IMR-90 (cell line): ENCODE measurements at regions not wholly inside any gene's neighbourhood (a gene's known extent, or its start where the extent isn't known, plus 50 kb on each side); places are given as distances from the start of the nearest gene placed in this dataset.

Experiments
- ATAC-seq: fragments of 200-7000 bp; cut with Tn5 transposase; 2 replicates; pipeline ENCODE4 v1.9.1; 2020; ENCODE audit warnings: low read depth, mild to moderate bottlenecking, moderate library complexity
- BruUV-seq: library from RNA; stranded (reverse); fragments of 400-500 nt; replicated peaks from 2 replicates; lab custom pipeline; 2021; lab: Mats Ljungman, UMichigan
- CTCF ChIA-PET: fragments of 300-600 bp; formaldehyde crosslinking; extraction: SDS; loops from one replicate; lab custom pipeline; 2021; ENCODE audit warnings: antibody characterized with exemption; lab: Yijun Ruan, JAX
- POLR2A ChIA-PET: fragments of 300-600 bp; sonication (Branson Sonifier 250); formaldehyde crosslinking; loops from one replicate; lab custom pipeline; 2022; ENCODE audit warnings: antibody characterized with exemption; ENCODE audit not compliant: unreplicated experiment; lab: Charles Lee
- DNase-seq: peaks from one replicate; pipeline ENCODE4 v3.0.0; 2013
- H2AFZ ChIP-seq: replicated peaks from 2 replicates; pipeline ENCODE3; 2013; ENCODE audit warnings: low read length, mild to moderate bottlenecking; ENCODE audit not compliant: poor library complexity
- H2AK5ac ChIP-seq: 2 replicates; pipeline ENCODE4 v1.6.1; 2013; ENCODE audit warnings: low read depth, low read length, inconsistent platforms
- H2AK9ac ChIP-seq: replicated peaks from 2 replicates; pipeline ENCODE3; 2013; ENCODE audit warnings: mild to moderate bottlenecking, low read depth, low read length, moderate library complexity; ENCODE audit not compliant: poor library complexity
- H2BK120ac ChIP-seq: 2 replicates; pipeline ENCODE4 v1.6.1; 2013; ENCODE audit warnings: low read depth, low read length, inconsistent platforms
- H2BK15ac ChIP-seq: 3 replicates; pipeline ENCODE4 v1.6.1; 2013; ENCODE audit warnings: low read depth, low read length, inconsistent platforms
- H2BK20ac ChIP-seq: 2 replicates; pipeline ENCODE4 v1.6.1; 2013; ENCODE audit warnings: low read depth, mild to moderate bottlenecking, inconsistent platforms, low read length, moderate library complexity
- H2BK5ac ChIP-seq: 2 replicates; pipeline ENCODE4 v1.6.1; 2013; ENCODE audit warnings: mild to moderate bottlenecking, low read depth, low read length, inconsistent platforms; ENCODE audit not compliant: poor library complexity, severe bottlenecking
- H3K14ac ChIP-seq: replicated peaks from 2 replicates; pipeline ENCODE4 v1.6.1; 2013; ENCODE audit warnings: low read depth, low read length, inconsistent platforms
- H3K18ac ChIP-seq: 2 replicates; pipeline ENCODE4 v1.6.1; 2013; ENCODE audit warnings: low read depth, low read length, control low read depth
- H3K23ac ChIP-seq: 2 replicates; pipeline ENCODE4 v1.6.1; 2013; ENCODE audit warnings: low read depth, low read length, inconsistent platforms
- H3K27ac ChIP-seq: 2 replicates; pipeline ENCODE4 v1.5.1; 2013; ENCODE audit warnings: mild to moderate bottlenecking, control low read depth, low read length; ENCODE audit not compliant: insufficient read depth
- H3K27me3 ChIP-seq: 2 replicates; pipeline ENCODE4 v1.6.1; 2013; ENCODE audit warnings: low read length; ENCODE audit not compliant: control insufficient read depth, insufficient read depth
- H3K36me3 ChIP-seq: 2 replicates; pipeline ENCODE4 v1.6.1; 2013; ENCODE audit warnings: low read length, mixed read lengths; ENCODE audit not compliant: control insufficient read depth, insufficient read depth
- H3K4ac ChIP-seq: 2 replicates; pipeline ENCODE4 v1.6.1; 2013; ENCODE audit warnings: low read depth, low read length, inconsistent platforms
- H3K4me1 ChIP-seq: 2 replicates; pipeline ENCODE4 v1.6.1; 2013; ENCODE audit warnings: low read length, mixed read lengths; ENCODE audit not compliant: control insufficient read depth, insufficient read depth
- H3K4me2 ChIP-seq: 2 replicates; pipeline ENCODE4 v1.6.1; 2013; ENCODE audit warnings: low read depth, mild to moderate bottlenecking, control low read depth, low read length, moderate library complexity
- H3K4me3 ChIP-seq: 2 replicates; pipeline ENCODE4 v1.5.1; 2013; ENCODE audit warnings: low read depth, mild to moderate bottlenecking, control low read depth, low read length, moderate library complexity; ENCODE audit not compliant: insufficient read depth
- H3K56ac ChIP-seq: 2 replicates; pipeline ENCODE4 v1.6.1; 2013; ENCODE audit warnings: low read length, inconsistent platforms; ENCODE audit not compliant: insufficient read depth; ENCODE audit errors: extremely low read depth
- H3K79me1 ChIP-seq, 2 experiments: 2 replicates each; pipeline ENCODE4 v1.6.1; 2013; ENCODE audit warnings: low read length in 2 of 2, inconsistent platforms in 1 of 2, low read depth in 1 of 2
- H3K9ac ChIP-seq: 2 replicates; pipeline ENCODE4 v1.6.1; 2013; ENCODE audit warnings: low read depth, low read length, control low read depth
- H3K9me1 ChIP-seq: 2 replicates; pipeline ENCODE4 v1.6.1; 2013; ENCODE audit warnings: low read length, inconsistent platforms; ENCODE audit not compliant: insufficient read depth
- H3K9me3 ChIP-seq: 2 replicates; pipeline ENCODE4 v1.6.1; 2013; ENCODE audit warnings: low read length; ENCODE audit not compliant: control insufficient read depth, insufficient read depth
- H4K20me1 ChIP-seq: 2 replicates; pipeline ENCODE4 v1.6.1; 2013; ENCODE audit warnings: low read length, inconsistent platforms; ENCODE audit not compliant: insufficient read depth
- H4K5ac ChIP-seq: 2 replicates; pipeline ENCODE4 v1.6.1; 2013; ENCODE audit warnings: mild to moderate bottlenecking, low read depth, low read length, control low read depth
- H4K8ac ChIP-seq, 2 experiments: 2 replicates each; pipeline ENCODE4 v1.6.1; 2013; ENCODE audit warnings: low read depth in 2 of 2, low read length in 2 of 2, control low read depth in 1 of 2, inconsistent platforms in 1 of 2
- H4K91ac ChIP-seq: 2 replicates; pipeline ENCODE4 v1.6.1; 2013; ENCODE audit warnings: low read depth, low read length, inconsistent platforms; ENCODE audit not compliant: insufficient read depth
- BHLHE40 ChIP-seq: fragments of 150-350 bp; IDR thresholded peaks from 2 replicates; pipeline ENCODE4 v1.6.1; 2016; ENCODE audit warnings: mild to moderate bottlenecking, low read depth, low read length
- MAZ ChIP-seq: IDR thresholded peaks from 2 replicates; pipeline ENCODE4 v1.6.1; 2012; ENCODE audit warnings: low read depth, mild to moderate bottlenecking, low read length, improper control_type of control experiment, moderate library complexity, borderline replicate concordance
- RAD21 ChIP-seq: IDR thresholded peaks from 2 replicates; pipeline ENCODE4 v1.6.1; 2012; ENCODE audit warnings: low read length, improper control_type of control experiment
- RFX5 ChIP-seq: IDR thresholded peaks from 2 replicates; pipeline ENCODE4 v1.8.0; 2012; ENCODE audit warnings: low read depth, mild to moderate bottlenecking, low read length, moderate library complexity
- WGBS, 2 experiments: methylation state at CpG; one replicate each; pipeline versions ENCODE4 v1.1.5 to v1.1.7; 2013; ENCODE audit warnings: missing lambda C conversion rate in 2 of 2; ENCODE audit not compliant: insufficient read length in 1 of 2; ENCODE audit errors: extremely low coverage in 2 of 2; 5-methylcytosine and 5-hydroxymethylcytosine counted together
- dilution Hi-C: fragments of 300-500 bp; cut with HindIII; formaldehyde crosslinking; loops from one replicate; pipeline ENCODE4 v1.14.3; 2018; ENCODE audit warnings: low sequenced_read_pairs; ENCODE audit not compliant: unreplicated experiment
- in situ Hi-C: fragments of 300-500 bp; cut with MboI; formaldehyde crosslinking; loops from 3 replicates; pipeline ENCODE4 v1.14.3; 2019; ENCODE audit warnings: low sequenced_read_pairs, inconsistent platforms, mixed read lengths
- intact Hi-C: fragments of 100-400 bp; cut with micrococcal nuclease; formaldehyde crosslinking; loops from 2 replicates; pipeline ENCODE4 v1.10.0; 2022

DNA sequence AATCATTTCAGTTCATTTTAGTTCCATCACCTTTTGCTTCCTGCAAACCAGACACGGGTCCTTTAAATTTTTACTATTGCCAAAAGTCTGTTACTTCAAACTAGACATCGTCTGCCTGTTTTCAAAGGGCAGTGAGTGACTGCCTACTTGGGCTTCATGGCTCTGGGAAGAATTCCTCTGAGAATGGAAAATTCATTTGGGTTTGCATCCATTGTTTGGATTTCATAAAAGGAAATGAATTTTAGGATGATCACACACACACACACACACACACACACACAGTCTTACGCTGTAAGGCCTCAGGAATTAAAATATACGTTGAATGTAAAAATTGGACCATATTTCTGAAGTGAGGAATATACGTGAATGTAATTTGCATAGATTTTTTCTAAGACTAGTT lies 1584.3 kb upstream of the ACVR2A start:
- Histone ChIP-seq H3K27me3 (no peaks in the 10 kb centered on the region), H3K36me3 (no peaks in the 10 kb centered on the region), H3K56ac (no peak overlapping the region), H3K4me2 (no peak overlapping the region), H4K5ac (no peak overlapping the region), H3K18ac (no peak overlapping the region), H2AFZ (no peak overlapping the region), H3K23ac (no peak overlapping the region), H3K9ac (no peak overlapping the region), H3K27ac (no peak overlapping the region), H2BK120ac (no peak overlapping the region), H2BK5ac (no peak overlapping the region), H3K14ac (no peak overlapping the region), H3K9me3 (no peaks in the 10 kb centered on the region), H4K20me1 (no peaks in the 10 kb centered on the region), H3K9me1 (no peaks in the 10 kb centered on the region), H2BK15ac (no peak overlapping the region), H2AK9ac (no peak overlapping the region), H2BK20ac (no peak overlapping the region), H3K4ac (no peak overlapping the region), H3K79me1 (no peaks in the 10 kb centered on the region), H3K4me3 (no peak overlapping the region), H2AK5ac (no peak overlapping the region), H3K4me1 (0 out of 2 replicates have a peak, but pooled peaks cover 2% of the 10 kb centered on the region), H4K8ac (0 out of 4 replicates have a peak overlapping the region, but pooled peaks of 1 of the 2 experiments have one; percentile 17), H4K91ac (no peak overlapping the region)
- no CpG with 5 or more reads among the region's 5 CpGs for WGBS, 2 experiments
- ChIA-PET POLR2A (no interaction called here), CTCF (no interaction called here)
- DNase-seq (no peak), ATAC-seq (no peak)
- dilution Hi-C loops, result no loop called here
- no TSS peak for BruUV-seq
- TF ChIP-seq MAZ, result no peak
- no peak for TF ChIP-seq BHLHE40
- TF ChIP-seq RFX5, result no peak
- no peak for TF ChIP-seq RAD21
- intact Hi-C loops, result no loop called here
- in situ Hi-C loops, result no loop called here
